HepG2 (cell line): ENCODE measurements at regions not wholly inside any gene's neighbourhood (a gene's known extent, or its start where the extent isn't known, plus 50 kb on each side); places are given as distances from the start of the nearest gene placed in this dataset.
A peak's percentile ranks its signal among the peaks of the same experiment; 100 is the strongest.

ENCODE experiments used
- ATAC-seq: fragments of 200-7000 bp; cut with Tn5 transposase; 3 replicates; pipeline ENCODE4 v1.9.1; 2020; ENCODE audit warnings: mild to moderate bottlenecking, moderate library complexity
- BruUV-seq: library from RNA; stranded (reverse); fragments of 400-500 nt; replicated peaks from 2 replicates; lab custom pipeline; 2021; lab: Mats Ljungman, UMichigan
- CTCF ChIA-PET: fragments of 300-600 bp; formaldehyde crosslinking; extraction: SDS; loops from one replicate; lab custom pipeline; 2021; ENCODE audit warnings: low total read pairs, inconsistent platforms, low intra/inter-chr PET ratio; lab: Yijun Ruan, JAX
- POLR2A ChIA-PET: fragments of 350-600 bp; sonication (Branson Sonifier 250); formaldehyde crosslinking; loops from one replicate; lab custom pipeline; 2020; ENCODE audit warnings: antibody characterized with exemption, inconsistent platforms; lab: Yijun Ruan, JAX
- DNase-seq: peaks from one replicate; pipeline ENCODE4 v3.0.0-alpha.2; 2015; ENCODE audit warnings: low spot score
- FAIRE-seq: peaks from 3 replicates; lab custom pipeline; 2011; peaks lifted over from hg19 to GRCh38; lab: Jason Lieb, UNC
- H2AFZ ChIP-seq: one replicate; pipeline ENCODE4 v1.6.1; 2011; ENCODE audit warnings: low read length, inconsistent platforms
- H3K27ac ChIP-seq: fragments of 300-600 bp; 3 replicates; pipeline ENCODE4 v1.8.0; 2011; ENCODE audit warnings: mixed run types, mild to moderate bottlenecking, mixed read lengths, low read length, inconsistent platforms; ENCODE audit not compliant: insufficient read depth; ENCODE audit errors: extremely low read length
- H3K27me3 ChIP-seq, 2 experiments: fragments of 200-600 bp in 1 of 2; 2 replicates in 1 of 2; 3 replicates in 1 of 2; pipeline versions ENCODE4 v1.6.0 to v1.8.0; 2011; ENCODE audit warnings: low read length in 2 of 2, mild to moderate bottlenecking in 2 of 2, moderate library complexity in 2 of 2, inconsistent platforms in 1 of 2; ENCODE audit not compliant: insufficient read depth in 2 of 2, control insufficient read depth in 1 of 2
- H3K36me3 ChIP-seq, 2 experiments: fragments of 200-600 bp in 1 of 2; replicated peaks in 1 of 2; 2 replicates in 1 of 2; 3 replicates in 1 of 2; pipeline versions ENCODE4 v1.5.1 to v1.8.0; 2011; ENCODE audit warnings: low read length in 2 of 2, inconsistent platforms in 1 of 2; ENCODE audit not compliant: insufficient read depth in 2 of 2, control insufficient read depth in 1 of 2
- H3K4me1 ChIP-seq: 2 replicates; pipeline ENCODE4 v1.5.1; 2012; ENCODE audit warnings: low read length, inconsistent platforms; ENCODE audit not compliant: insufficient read depth
- H3K4me2 ChIP-seq: 2 replicates; pipeline ENCODE4 v1.6.0; 2011; ENCODE audit warnings: low read depth, low read length, inconsistent platforms
- H3K4me3 ChIP-seq, 3 experiments: fragments of 200-600 bp in 1 of 3; sonication (generic), shearing (Covaris generic) in 1 of 3; replicated peaks in 1 of 3; 2 replicates each; pipeline ENCODE4 v1.5.1; 2011 to 2016; ENCODE audit warnings: low read length in 3 of 3, inconsistent platforms in 2 of 3, low read depth in 2 of 3, mild to moderate bottlenecking in 2 of 3, control low read depth in 1 of 3, mixed read lengths in 1 of 3; ENCODE audit not compliant: insufficient read depth in 1 of 3
- H3K79me2 ChIP-seq: one replicate; pipeline ENCODE4 v1.6.1; 2011; ENCODE audit warnings: low read length, inconsistent platforms; ENCODE audit not compliant: insufficient read depth
- H3K9ac ChIP-seq: 2 replicates; pipeline ENCODE4 v1.6.0; 2011; ENCODE audit warnings: mild to moderate bottlenecking, low read depth, low read length, inconsistent platforms; ENCODE audit not compliant: insufficient read depth
- H3K9me3 ChIP-seq: 2 replicates; pipeline ENCODE4 v1.5.1; 2012; ENCODE audit warnings: mild to moderate bottlenecking, low read length
- H4K20me1 ChIP-seq: 2 replicates; pipeline ENCODE4 v1.6.0; 2011; ENCODE audit warnings: inconsistent platforms, mild to moderate bottlenecking, low read length, moderate library complexity; ENCODE audit not compliant: insufficient read depth
- AKNA ChIP-seq: sonication (generic); formaldehyde crosslinking; IDR thresholded peaks from 2 replicates; pipeline ENCODE4 v1.4.0; 2020; ENCODE audit warnings: missing genetic modification reagents, borderline replicate concordance
- CSRNP1 ChIP-seq: sonication (generic); formaldehyde crosslinking; IDR thresholded peaks from 2 replicates; pipeline ENCODE4 v1.8.1; 2023; ENCODE audit warnings: mild to moderate bottlenecking, missing genetic modification reagents
- HDAC1 ChIP-seq: sonication (generic); formaldehyde crosslinking; IDR thresholded peaks from 2 replicates; pipeline ENCODE4 v1.5.1; 2020; ENCODE audit warnings: mild to moderate bottlenecking, missing genetic modification reagents
- HNF1B ChIP-seq: sonication (generic); formaldehyde crosslinking; IDR thresholded peaks from 2 replicates; pipeline ENCODE4 v1.5.1; 2020; ENCODE audit warnings: mild to moderate bottlenecking, moderate library complexity, missing genetic modification reagents
- IRX3 ChIP-seq: sonication (generic); formaldehyde crosslinking; IDR thresholded peaks from 2 replicates; pipeline ENCODE4 v1.8.1; 2023; ENCODE audit warnings: mild to moderate bottlenecking, low read depth, missing genetic modification reagents, borderline replicate concordance
- KDM5B ChIP-seq: sonication (generic); formaldehyde crosslinking; IDR thresholded peaks from 2 replicates; pipeline ENCODE4 v1.4.0; 2020; ENCODE audit warnings: missing genetic modification reagents, mild to moderate bottlenecking, borderline replicate concordance
- NFKB2 ChIP-seq: sonication (generic); formaldehyde crosslinking; IDR thresholded peaks from 2 replicates; pipeline ENCODE4 v1.4.0; 2020; ENCODE audit warnings: missing genetic modification reagents, borderline replicate concordance
- THYN1 ChIP-seq: sonication (generic); formaldehyde crosslinking; IDR thresholded peaks from 2 replicates; pipeline ENCODE4 v1.8.1; 2023; ENCODE audit warnings: low read depth, mild to moderate bottlenecking, moderate library complexity, missing genetic modification reagents, borderline replicate concordance
- ZFAT ChIP-seq: sonication (generic); formaldehyde crosslinking; conservative IDR thresholded peaks from 2 replicates; pipeline ENCODE4 v1.8.1; 2023; ENCODE audit warnings: missing genetic modification reagents, inconsistent platforms
- ZNF775 ChIP-seq: sonication (generic); formaldehyde crosslinking; IDR thresholded peaks from 2 replicates; pipeline ENCODE4 v1.4.0; 2020; ENCODE audit warnings: missing genetic modification reagents, mild to moderate bottlenecking, moderate library complexity, borderline replicate concordance
- ZNF782 ChIP-seq: sonication (generic); formaldehyde crosslinking; IDR thresholded peaks from 2 replicates; pipeline ENCODE4 v1.4.0; 2020; ENCODE audit warnings: missing genetic modification reagents, mild to moderate bottlenecking, borderline replicate concordance
- WGBS: methylation state at CpG from one replicate; pipeline ENCODE4 v1.1.6; 2017; ENCODE audit warnings: low lambda C conversion rate; 5-methylcytosine and 5-hydroxymethylcytosine counted together
- in situ Hi-C: cut with HindIII; loops from 2 replicates; pipeline ENCODE4 v1.10.0; 2017; ENCODE audit warnings: low pct_unique_long_range_greater_than_20kb; ENCODE audit not compliant: extremely low pct_ligation_motif_present
- intact Hi-C: fragments of 100-400 bp; cut with micrococcal nuclease; formaldehyde crosslinking; loops from one replicate; pipeline ENCODE4 v1.10.0; 2022; ENCODE audit not compliant: unreplicated experiment

GRCh38 chr20:53889411-53890148 is 180.8 kb downstream of the BCAS1 start:
- no peaks in the 10 kb centered on the region for H3K36me3 ChIP-seq
- DNase-seq (no peak), ATAC-seq (no peak)
- BruUV-seq: no TSS peak
- POLR2A ChIA-PET: no interaction called here
- no peak overlapping the region for H3K4me2 ChIP-seq
- H3K4me1 ChIP-seq: peaks cover 49% of the 10 kb centered on the region
- no peaks in the 10 kb centered on the region for H4K20me1 ChIP-seq
- intact Hi-C loops: no loop called here
- no peaks in the 10 kb centered on the region for H3K79me2 ChIP-seq
- WGBS: 53% methylated on average over 10 of the region's 10 CpGs
- TF ChIP-seq NFKB2 (CRISPR knock-in tag) (no peak), THYN1 (CRISPR knock-in tag) (no peak), HDAC1 (CRISPR knock-in tag) (0 out of 2 replicates have a peak, but pooled peaks have one; percentile 2), ZNF782 (CRISPR knock-in tag) (no peak), CSRNP1 (CRISPR knock-in tag) (no peak), HNF1B (CRISPR knock-in tag) (no peak), ZFAT (CRISPR knock-in tag) (0 out of 2 replicates have a peak, but pooled peaks have one; percentile 21), AKNA (CRISPR knock-in tag) (no peak), KDM5B (CRISPR knock-in tag) (no peak), ZNF775 (no peak), IRX3 (CRISPR knock-in tag) (no peak)
- TF ChIP-seq, all 625 proteins: peak for 2
- in situ Hi-C loops: no loop called here
- no peak for FAIRE-seq
- no peak overlapping the region for H3K27ac ChIP-seq
- H3K9ac ChIP-seq: no peak overlapping the region
- H3K9me3 ChIP-seq: no peaks in the 10 kb centered on the region
- peaks cover 0 to 3% of the 10 kb centered on the region in 2 experiments; a peak in 1 of 5 replicates for H3K27me3 ChIP-seq
- CTCF ChIA-PET: no interaction called here
- no peak overlapping the region for H2AFZ ChIP-seq
- H3K4me3 ChIP-seq: no peak overlapping the region
